Osteocyte (in vitro differentiated cells): ENCODE measurements at regions not wholly inside any gene's neighbourhood (a gene's known extent, or its start where the extent isn't known, plus 50 kb on each side); places are given as distances from the start of the nearest gene placed in this dataset.

ENCODE experiments used
- DNase-seq: peaks from one replicate; pipeline ENCODE4 v3.0.0; 2021; ENCODE audit warnings: mixed read lengths; ENCODE audit not compliant: unreplicated experiment; ENCODE audit errors: extremely low spot score
- H3K27ac Mint-ChIP-seq: one replicate; pipeline ENCODE4 v1.8.0; 2021; ENCODE audit warnings: mild to moderate bottlenecking, mixed read lengths; ENCODE audit not compliant: unreplicated experiment
- H3K27me3 Mint-ChIP-seq: one replicate; pipeline ENCODE4 v1.8.0; 2021; ENCODE audit warnings: mixed read lengths; ENCODE audit not compliant: unreplicated experiment
- H3K36me3 Mint-ChIP-seq: one replicate; pipeline ENCODE4 v1.8.0; 2021; ENCODE audit warnings: mixed read lengths; ENCODE audit not compliant: unreplicated experiment
- H3K4me1 Mint-ChIP-seq: one replicate; pipeline ENCODE4 v1.8.0; 2021; ENCODE audit warnings: mixed read lengths; ENCODE audit not compliant: unreplicated experiment
- H3K4me3 Mint-ChIP-seq: one replicate; pipeline ENCODE4 v1.8.0; 2021; ENCODE audit warnings: mild to moderate bottlenecking, moderate library complexity, mixed read lengths; ENCODE audit not compliant: unreplicated experiment
- H3K9me3 Mint-ChIP-seq: one replicate; pipeline ENCODE4 v1.8.0; 2021; ENCODE audit warnings: mixed read lengths; ENCODE audit not compliant: unreplicated experiment
- CTCF ChIP-seq: fragments of 200-600 bp; sonication (generic); IDR thresholded peaks from 2 replicates; pipeline ENCODE4 v1.5.0; 2021; ENCODE audit warnings: antibody characterized with exemption, mild to moderate bottlenecking, moderate library complexity

- DNase-seq, result no peak
- Mint-ChIP-seq H3K36me3 (no peaks in the 10 kb centered on the region), H3K27ac (no peak overlapping the region), H3K4me3 (no peak overlapping the region), H3K4me1 (no peaks in the 10 kb centered on the region), H3K9me3 (peaks cover 9% of the 10 kb centered on the region), H3K27me3 (no peaks in the 10 kb centered on the region)
- no peak for TF ChIP-seq CTCF
Measured at GRCh38 chr7:123292227-123292626, 92.5 kb upstream of the SLC13A1 start.

- peaks cover 9% of the 10 kb centered on the region for H3K9me3 Mint-ChIP-seq
- H3K27me3 Mint-ChIP-seq, result no peaks in the 10 kb centered on the region
- TF ChIP-seq CTCF, result no peak
- H3K27ac Mint-ChIP-seq, result no peak overlapping the region
- H3K4me3 Mint-ChIP-seq, result no peak overlapping the region
- no peaks in the 10 kb centered on the region for H3K4me1 Mint-ChIP-seq
- no peak for DNase-seq
- H3K36me3 Mint-ChIP-seq, result no peaks in the 10 kb centered on the region
Measured at GRCh38 chr7:123289200-123289599, 89.4 kb upstream of the SLC13A1 start.

- TF ChIP-seq CTCF, result no peak
- H3K4me3 Mint-ChIP-seq, result no peak overlapping the region
- H3K36me3 Mint-ChIP-seq, result no peaks in the 10 kb centered on the region
- no peaks in the 10 kb centered on the region for H3K4me1 Mint-ChIP-seq
- DNase-seq, result no peak
- H3K9me3 Mint-ChIP-seq, result peaks cover 9% of the 10 kb centered on the region
- no peaks in the 10 kb centered on the region for H3K27me3 Mint-ChIP-seq
- no peak overlapping the region for H3K27ac Mint-ChIP-seq
Measured at GRCh38 chr7:123285076-123285700, 85.4 kb upstream of the SLC13A1 start.

GRCh38 chr7:123283373-123283772, 83.6 kb upstream of the SLC13A1 start:
- H3K4me1 Mint-ChIP-seq, result no peaks in the 10 kb centered on the region
- TF ChIP-seq CTCF, result no peak
- H3K9me3 Mint-ChIP-seq, result peaks cover 9% of the 10 kb centered on the region
- H3K36me3 Mint-ChIP-seq, result no peaks in the 10 kb centered on the region
- H3K27me3 Mint-ChIP-seq, result no peaks in the 10 kb centered on the region
- DNase-seq, result no peak
- H3K27ac Mint-ChIP-seq, result no peak overlapping the region
- no peak overlapping the region for H3K4me3 Mint-ChIP-seq

GRCh38 chr7:123282181-123282580, 82.4 kb upstream of the SLC13A1 start:
- no peaks in the 10 kb centered on the region for H3K27me3 Mint-ChIP-seq
- no peak for TF ChIP-seq CTCF
- H3K4me3 Mint-ChIP-seq, result no peak overlapping the region
- no peaks in the 10 kb centered on the region for H3K4me1 Mint-ChIP-seq
- no peaks in the 10 kb centered on the region for H3K36me3 Mint-ChIP-seq
- no peak for DNase-seq
- H3K9me3 Mint-ChIP-seq, result no peaks in the 10 kb centered on the region
- H3K27ac Mint-ChIP-seq, result no peak overlapping the region
